Smooth muscle cell (in vitro differentiated cells): ENCODE measurements at regions not wholly inside any gene's neighbourhood (a gene's known extent, or its start where the extent isn't known, plus 50 kb on each side); places are given as distances from the start of the nearest gene placed in this dataset.
A peak's percentile ranks its signal among the peaks of the same experiment; 100 is the strongest.

Source experiments
- DNase-seq: peaks from one replicate; lab custom pipeline; 2025; ENCODE audit not compliant: unreplicated experiment; lab: John Stamatoyannopoulos, UW
- H2AFZ ChIP-seq: fragments of 200-600 bp; sonication (generic); 2 replicates; pipeline ENCODE4 v1.6.0; 2016; ENCODE audit warnings: antibody characterized with exemption, low read depth, mild to moderate bottlenecking
- H3F3A ChIP-seq: fragments of 200-600 bp; sonication (generic); 2 replicates; pipeline ENCODE4 v1.6.0; 2017; ENCODE audit warnings: antibody characterized with exemption, low read depth
- H3K27ac ChIP-seq: fragments of 200-600 bp; sonication (generic); 2 replicates; pipeline ENCODE4 v1.5.1; 2016; ENCODE audit warnings: low read depth, mild to moderate bottlenecking
- H3K27me3 ChIP-seq: fragments of 200-600 bp; sonication (generic); 2 replicates; pipeline ENCODE4 v1.6.1; 2016; ENCODE audit warnings: low read depth, mild to moderate bottlenecking
- H3K36me3 ChIP-seq: fragments of 200-600 bp; sonication (generic); 2 replicates; pipeline ENCODE4 v1.5.1; 2016; ENCODE audit warnings: low read depth
- H3K4me1 ChIP-seq: fragments of 200-600 bp; sonication (generic); 2 replicates; pipeline ENCODE4 v1.5.1; 2016; ENCODE audit warnings: low read depth
- H3K4me2 ChIP-seq: fragments of 200-600 bp; sonication (generic); 2 replicates; pipeline ENCODE4 v1.6.0; 2016; ENCODE audit warnings: mild to moderate bottlenecking
- H3K4me3 ChIP-seq: fragments of 200-600 bp; sonication (generic); 2 replicates; pipeline ENCODE4 v1.5.1; 2016; ENCODE audit warnings: mild to moderate bottlenecking
- H3K79me2 ChIP-seq: fragments of 200-600 bp; sonication (generic); 2 replicates; pipeline ENCODE4 v1.6.0; 2016; ENCODE audit warnings: low read depth, mild to moderate bottlenecking
- H3K9ac ChIP-seq: fragments of 200-600 bp; sonication (generic); 2 replicates; pipeline ENCODE4 v1.6.0; 2016; ENCODE audit warnings: low read depth
- H3K9me3 ChIP-seq: fragments of 200-600 bp; sonication (generic); replicated peaks from 2 replicates; pipeline ENCODE4 v1.5.1; 2016; ENCODE audit warnings: low read depth
- H4K20me1 ChIP-seq: fragments of 200-600 bp; sonication (generic); 2 replicates; pipeline ENCODE4 v1.6.0; 2016; ENCODE audit warnings: low read depth
- WGBS: methylation state at CpG from one replicate; pipeline ENCODE4 v1.1.7; 2016; ENCODE audit warnings: low lambda C conversion rate; 5-methylcytosine and 5-hydroxymethylcytosine counted together
- TF ChIP-seq, protein P1 (sequence below): fragments of 200-600 bp; sonication (generic); IDR thresholded peaks from 2 replicates; pipeline ENCODE4 v1.5.1; 2017; ENCODE audit warnings: borderline replicate concordance, mild to moderate bottlenecking, antibody characterized with exemption; ENCODE audit not compliant: insufficient read depth, poor library complexity, severe bottlenecking

DNA sequence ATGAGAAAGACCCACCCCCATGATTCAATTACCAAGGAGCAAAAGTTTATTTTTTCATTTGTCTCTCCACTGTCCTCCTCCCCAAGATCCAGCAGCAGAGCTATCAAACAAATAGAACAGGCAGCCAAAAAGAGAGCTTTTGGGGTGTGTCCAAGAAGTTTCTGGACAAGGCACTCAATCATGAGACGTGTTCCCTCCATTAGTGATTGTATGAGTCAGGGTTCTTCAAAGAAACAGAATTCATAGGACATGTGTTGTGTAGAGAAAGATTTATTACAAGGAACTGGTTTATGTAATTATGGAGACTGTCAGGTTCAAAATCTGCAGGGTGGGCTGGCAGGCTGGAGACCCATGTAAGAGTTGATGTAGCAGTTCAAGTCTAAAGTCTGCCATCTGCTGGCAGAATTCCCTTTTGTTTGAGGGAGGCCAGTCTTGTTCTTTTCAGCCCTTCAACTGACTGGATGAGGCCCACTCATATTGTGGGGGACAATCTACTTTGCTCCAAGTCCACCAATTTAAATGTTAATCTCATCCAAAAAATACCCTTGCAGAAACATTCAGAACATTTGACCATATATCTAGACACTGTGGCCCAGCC is 248.1 kb upstream of the OPRM1 start:
- H3K4me2 ChIP-seq, result no peak overlapping the region
- no peaks in the 10 kb centered on the region for H3K27me3 ChIP-seq
- H3K4me1 ChIP-seq, result no peaks in the 10 kb centered on the region
- no peaks in the 10 kb centered on the region for H3K36me3 ChIP-seq
- H3K27ac ChIP-seq, result no peak overlapping the region
- no peaks in the 10 kb centered on the region for H3K9me3 ChIP-seq
- H3K79me2 ChIP-seq, result no peaks in the 10 kb centered on the region
- H3F3A ChIP-seq, result no peaks in the 10 kb centered on the region
- TF ChIP-seq, protein P1, sequence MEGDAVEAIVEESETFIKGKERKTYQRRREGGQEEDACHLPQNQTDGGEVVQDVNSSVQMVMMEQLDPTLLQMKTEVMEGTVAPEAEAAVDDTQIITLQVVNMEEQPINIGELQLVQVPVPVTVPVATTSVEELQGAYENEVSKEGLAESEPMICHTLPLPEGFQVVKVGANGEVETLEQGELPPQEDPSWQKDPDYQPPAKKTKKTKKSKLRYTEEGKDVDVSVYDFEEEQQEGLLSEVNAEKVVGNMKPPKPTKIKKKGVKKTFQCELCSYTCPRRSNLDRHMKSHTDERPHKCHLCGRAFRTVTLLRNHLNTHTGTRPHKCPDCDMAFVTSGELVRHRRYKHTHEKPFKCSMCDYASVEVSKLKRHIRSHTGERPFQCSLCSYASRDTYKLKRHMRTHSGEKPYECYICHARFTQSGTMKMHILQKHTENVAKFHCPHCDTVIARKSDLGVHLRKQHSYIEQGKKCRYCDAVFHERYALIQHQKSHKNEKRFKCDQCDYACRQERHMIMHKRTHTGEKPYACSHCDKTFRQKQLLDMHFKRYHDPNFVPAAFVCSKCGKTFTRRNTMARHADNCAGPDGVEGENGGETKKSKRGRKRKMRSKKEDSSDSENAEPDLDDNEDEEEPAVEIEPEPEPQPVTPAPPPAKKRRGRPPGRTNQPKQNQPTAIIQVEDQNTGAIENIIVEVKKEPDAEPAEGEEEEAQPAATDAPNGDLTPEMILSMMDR, result no peak
- 79% methylated on average over 1 of the region's 1 CpG for WGBS
- DNase-seq, result no peak
- H2AFZ ChIP-seq, result no peak overlapping the region
- no peak overlapping the region for H3K4me3 ChIP-seq
- no peak overlapping the region for H3K9ac ChIP-seq
- H4K20me1 ChIP-seq, result no peaks in the 10 kb centered on the region

DNA sequence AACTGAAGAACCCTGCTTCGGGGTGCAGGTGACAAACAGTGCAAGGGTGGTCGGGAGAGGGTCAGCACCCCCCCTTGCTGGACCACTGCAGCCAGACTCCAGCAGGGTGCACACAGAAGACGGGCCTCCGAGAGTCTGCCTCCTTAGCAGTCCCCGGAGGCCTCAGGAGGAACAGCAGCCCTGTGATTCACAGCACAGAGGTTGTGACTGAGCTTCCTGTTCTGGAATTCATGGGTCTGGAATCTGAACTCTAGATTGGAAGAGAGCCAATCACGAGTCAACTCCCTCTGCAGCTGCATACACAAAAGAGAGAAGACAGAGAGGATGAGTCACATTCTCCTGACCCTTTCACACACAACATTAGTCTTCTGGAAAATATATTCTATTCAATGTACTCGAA is 249.0 kb upstream of the OPRM1 start:
- no peak overlapping the region for H2AFZ ChIP-seq
- no peak overlapping the region for H3K4me3 ChIP-seq
- no peaks in the 10 kb centered on the region for H3K79me2 ChIP-seq
- H3K4me1 ChIP-seq, result no peaks in the 10 kb centered on the region
- H3K36me3 ChIP-seq, result no peaks in the 10 kb centered on the region
- no peak overlapping the region for H3K27ac ChIP-seq
- no peak overlapping the region for H3K9ac ChIP-seq
- no peaks in the 10 kb centered on the region for H4K20me1 ChIP-seq
- no peaks in the 10 kb centered on the region for H3K9me3 ChIP-seq
- no peak overlapping the region for H3K4me2 ChIP-seq
- TF ChIP-seq, protein P1, result peak; percentile 9
- 79% methylated on average over 7 of the region's 7 CpGs for WGBS
- no peaks in the 10 kb centered on the region for H3F3A ChIP-seq
- no peak for DNase-seq
- no peaks in the 10 kb centered on the region for H3K27me3 ChIP-seq

DNA sequence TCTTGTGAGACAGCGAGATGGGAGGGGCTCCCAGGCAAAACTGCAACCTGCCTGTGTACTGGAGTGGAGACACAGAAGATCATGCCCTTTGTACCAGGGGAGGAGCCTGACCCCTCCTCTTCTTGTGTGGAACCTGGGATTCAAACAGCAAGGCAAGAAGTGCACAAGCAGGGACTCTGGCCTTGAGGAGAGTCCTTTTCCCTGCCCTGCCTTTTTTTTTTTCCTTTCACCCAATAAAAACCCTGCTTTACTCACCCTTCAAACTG is 251.8 kb upstream of the OPRM1 start:
- H3K27me3 ChIP-seq, result no peaks in the 10 kb centered on the region
- TF ChIP-seq, protein P1, result no peak

DNA sequence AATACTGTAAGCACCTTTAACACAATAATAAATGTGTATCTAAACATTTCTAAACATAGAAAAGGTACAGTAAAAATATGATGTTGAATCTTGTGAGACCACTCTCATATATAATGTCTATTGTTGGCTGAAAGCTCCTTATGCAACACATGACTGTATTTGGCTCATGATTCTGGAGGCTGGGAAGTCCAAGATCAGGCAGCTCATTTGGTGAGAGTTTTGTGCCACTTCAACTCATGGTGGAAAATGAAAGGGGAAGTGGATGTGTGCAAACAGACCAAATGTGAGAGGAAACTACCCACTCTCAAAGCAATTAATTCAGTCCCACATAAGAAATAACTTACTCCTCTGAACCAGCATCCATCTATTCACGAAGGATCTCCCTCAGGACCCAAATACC is 257.7 kb upstream of the OPRM1 start:
- H3K27ac ChIP-seq, result no peak overlapping the region
- H2AFZ ChIP-seq, result no peak overlapping the region
- H3K79me2 ChIP-seq, result no peaks in the 10 kb centered on the region
- H3K9me3 ChIP-seq, result no peaks in the 10 kb centered on the region
- H3K36me3 ChIP-seq, result no peaks in the 10 kb centered on the region
- no peak overlapping the region for H3K9ac ChIP-seq
- no peak overlapping the region for H3K4me2 ChIP-seq
- TF ChIP-seq, protein P1, result no peak
- H4K20me1 ChIP-seq, result no peaks in the 10 kb centered on the region
- H3K27me3 ChIP-seq, result no peaks in the 10 kb centered on the region
- no peaks in the 10 kb centered on the region for H3K4me1 ChIP-seq
- 95% methylated on average over 1 of the region's 1 CpG for WGBS
- H3K4me3 ChIP-seq, result no peak overlapping the region
- DNase-seq, result no peak
- no peaks in the 10 kb centered on the region for H3F3A ChIP-seq

More for the DNA sequence above, 251.8 kb upstream of the OPRM1 start:
- Histone ChIP-seq H2AFZ (no peak overlapping the region), H3K27ac (no peak overlapping the region), H3K9me3 (no peaks in the 10 kb centered on the region), H3K4me2 (no peak overlapping the region), H3K36me3 (no peaks in the 10 kb centered on the region), H3K4me1 (no peaks in the 10 kb centered on the region), H3F3A (no peaks in the 10 kb centered on the region), H4K20me1 (no peaks in the 10 kb centered on the region), H3K79me2 (no peaks in the 10 kb centered on the region), H3K9ac (no peak overlapping the region), H3K4me3 (no peak overlapping the region)
- 69% methylated on average over 1 of the region's 1 CpG for WGBS
- no peak for DNase-seq
